HG03135 (cell line): ENCODE measurements at regions not wholly inside any gene's neighbourhood (a gene's known extent, or its start where the extent isn't known, plus 50 kb on each side); places are given as distances from the start of the nearest gene placed in this dataset.
"Not testable (repeated sequence)": the region's sequence is repeated elsewhere in the genome, so short reads cannot be mapped to it uniquely, and the experiment has no call there.

Experiments
- ATAC-seq: cut with Tn5 transposase; IDR thresholded peaks from one replicate; pipeline ENCODE4 v1.9.1; 2021; ENCODE audit warnings: mild to moderate bottlenecking, moderate library complexity; ENCODE audit not compliant: unreplicated experiment

GRCh38 chr5:56733580-56733979 lies 81.8 kb upstream of the MAP3K1 start:
- no peak for ATAC-seq

GRCh38 chr5:56732121-56732520 lies 83.2 kb upstream of the MAP3K1 start:
- no peak for ATAC-seq

GRCh38 chr5:56731473-56731872 lies 83.9 kb upstream of the MAP3K1 start:
- ATAC-seq: not testable (repeated sequence)

- ATAC-seq: no peak
These were observed 85.9 kb upstream of the MAP3K1 start for GRCh38 chr5:56729488-56729887.

- ATAC-seq: no peak
These were observed 89.5 kb upstream of the MAP3K1 start for GRCh38 chr5:56725711-56726411.

- not testable (repeated sequence) for ATAC-seq
These were observed 90.5 kb upstream of the MAP3K1 start for GRCh38 chr5:56724857-56725256.

- ATAC-seq: no peak
These were observed 93.0 kb upstream of the MAP3K1 start for GRCh38 chr5:56722317-56722716.

GRCh38 chr5:56717253-56717987 lies 97.9 kb upstream of the MAP3K1 start:
- ATAC-seq: no peak

GRCh38 chr5:56715986-56716385 lies 99.4 kb upstream of the MAP3K1 start:
- ATAC-seq: no peak

- ATAC-seq: no peak
These were observed 102.3 kb upstream of the MAP3K1 start for GRCh38 chr5:56712895-56713591.

GRCh38 chr5:56710826-56711590 lies 104.3 kb upstream of the MAP3K1 start:
- no peak for ATAC-seq

- no peak for ATAC-seq
These were observed 108.8 kb upstream of the MAP3K1 start for GRCh38 chr5:56706504-56706903.

GRCh38 chr5:56705217-56705616 lies 110.1 kb upstream of the MAP3K1 start:
- ATAC-seq: no peak

GRCh38 chr5:56703952-56704351 lies 111.4 kb upstream of the MAP3K1 start:
- ATAC-seq: no peak

- no peak for ATAC-seq
These were observed 114.6 kb upstream of the MAP3K1 start for GRCh38 chr5:56700711-56701110.

- ATAC-seq: no peak
These were observed 115.8 kb upstream of the MAP3K1 start for GRCh38 chr5:56699538-56699937.

GRCh38 chr5:56698463-56699381 lies 116.6 kb upstream of the MAP3K1 start:
- ATAC-seq: no peak

GRCh38 chr5:56696900-56697299 lies 118.4 kb upstream of the MAP3K1 start:
- no peak for ATAC-seq

GRCh38 chr5:56693220-56693579 lies 122.1 kb upstream of the MAP3K1 start:
- ATAC-seq: no peak
